ENCODE measurements at regions not wholly inside any gene's neighbourhood (a gene's known extent, or its start where the extent isn't known, plus 50 kb on each side); places are given as distances from the start of the nearest gene placed in this dataset.
"Not testable (repeated sequence)": the region's sequence is repeated elsewhere in the genome, so short reads cannot be mapped to it uniquely, and the experiment has no call there.

DNA sequence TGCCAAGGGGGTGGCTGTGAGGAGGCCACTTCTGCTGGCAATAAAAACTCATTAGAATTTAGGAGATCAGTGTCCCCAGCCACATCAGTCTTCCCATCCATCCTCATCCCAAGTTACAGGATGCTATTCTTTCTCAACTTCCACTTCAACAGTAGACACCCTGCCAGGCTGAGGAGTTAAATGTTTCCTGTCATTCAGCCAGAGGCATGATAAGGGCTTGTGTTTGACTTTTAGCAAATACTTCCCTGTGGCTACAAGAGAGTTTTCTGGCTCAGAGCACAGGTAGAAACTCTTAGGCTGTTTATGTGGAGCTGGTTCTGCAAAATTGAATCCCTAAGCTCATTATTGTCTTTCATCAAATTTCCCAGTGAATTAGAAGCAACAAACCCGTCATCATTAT is 262.9 kb upstream of the NPAP1 start:
- not testable (repeated sequence) for TF ChIP-seq POLR2A, CTCF, EP300 (IDR thresholded peaks at IDR 0.05)
